PC-3 (cell line): ENCODE measurements at regions not wholly inside any gene's neighbourhood (a gene's known extent, or its start where the extent isn't known, plus 50 kb on each side); places are given as distances from the start of the nearest gene placed in this dataset.
A peak's percentile ranks its signal among the peaks of the same experiment; 100 is the strongest.

Source experiments
- ATAC-seq: fragments of 200-7000 bp; cut with Tn5 transposase; 2 replicates; pipeline ENCODE4 v1.9.1; 2020; ENCODE audit warnings: mild to moderate bottlenecking, moderate library complexity
- BruUV-seq: library from RNA; stranded (reverse); fragments of 400-500 nt; replicated peaks from 2 replicates; lab custom pipeline; 2021; lab: Mats Ljungman, UMichigan
- CTCF ChIA-PET: fragments of 300-600 bp; sonication (Branson Sonifier 250); formaldehyde crosslinking; loops from one replicate; lab custom pipeline; 2022; ENCODE audit warnings: antibody characterized with exemption; lab: Charles Lee
- POLR2A ChIA-PET: fragments of 300-600 bp; sonication (Branson Sonifier 250); formaldehyde crosslinking; loops from one replicate; lab custom pipeline; 2022; ENCODE audit warnings: antibody characterized with exemption; ENCODE audit not compliant: unreplicated experiment; lab: Charles Lee
- DNase-seq: peaks from one replicate; pipeline ENCODE4 v3.0.0-alpha.2; 2015
- H2AFZ ChIP-seq: fragments of 300-600 bp; sonication (generic); 2 replicates; pipeline ENCODE4 v1.6.0; 2016; ENCODE audit warnings: antibody characterized with exemption, low read length
- H3F3A ChIP-seq: fragments of 300-600 bp; sonication (generic); one replicate; pipeline ENCODE4 v1.6.0; 2017; ENCODE audit warnings: antibody characterized with exemption, low read length, control low read depth, mild to moderate bottlenecking; ENCODE audit not compliant: unreplicated experiment
- H3K27ac ChIP-seq: fragments of 300-600 bp; sonication (generic); 2 replicates; pipeline ENCODE4 v1.5.1; 2016; ENCODE audit warnings: mild to moderate bottlenecking, low read length
- H3K27me3 ChIP-seq: fragments of 300-600 bp; sonication (generic); 2 replicates; pipeline ENCODE4 v1.6.1; 2016; ENCODE audit warnings: low read length, mixed read lengths
- H3K36me3 ChIP-seq: fragments of 300-600 bp; sonication (generic); 2 replicates; pipeline ENCODE4 v1.6.1; 2016; ENCODE audit warnings: low read depth, mixed run types, low read length, mixed read lengths
- H3K4me1 ChIP-seq: fragments of 300-600 bp; sonication (generic); 2 replicates; pipeline ENCODE4 v1.5.1; 2016; ENCODE audit warnings: low read length; ENCODE audit not compliant: insufficient read depth
- H3K4me2 ChIP-seq: fragments of 300-600 bp; sonication (generic); 2 replicates; pipeline ENCODE4 v1.6.0; 2016; ENCODE audit warnings: low read length
- H3K4me3 ChIP-seq: fragments of 300-600 bp; sonication (generic); 2 replicates; pipeline ENCODE4 v1.5.1; 2016; ENCODE audit warnings: mild to moderate bottlenecking, low read length, mixed read lengths
- H3K79me2 ChIP-seq: fragments of 300-600 bp; sonication (generic); 2 replicates; pipeline ENCODE4 v1.6.1; 2017; ENCODE audit warnings: low read length, mixed read lengths
- H3K9ac ChIP-seq: fragments of 300-600 bp; sonication (generic); 2 replicates; pipeline ENCODE4 v1.6.0; 2016; ENCODE audit warnings: mild to moderate bottlenecking, low read length
- H3K9me2 ChIP-seq: fragments of 300-600 bp; sonication (generic); replicated peaks from 2 replicates; pipeline ENCODE4 v1.6.1; 2016; ENCODE audit warnings: mixed run types, low read length, mixed read lengths
- H3K9me3 ChIP-seq: fragments of 300-600 bp; sonication (generic); 2 replicates; pipeline ENCODE4 v1.6.1; 2016; ENCODE audit warnings: low read length, mixed read lengths
- H4K20me1 ChIP-seq: fragments of 300-600 bp; sonication (generic); 2 replicates; pipeline ENCODE4 v1.6.1; 2016; ENCODE audit warnings: low read length, mixed read lengths
- CTCF ChIP-seq: fragments of 300-600 bp; sonication (generic); conservative IDR thresholded peaks from 2 replicates; pipeline ENCODE4 v1.5.1; 2017; ENCODE audit warnings: antibody characterized with exemption, low read depth, mild to moderate bottlenecking, low read length
- EZH2 ChIP-seq: fragments of 300-600 bp; sonication (generic); IDR thresholded peaks from one replicate; pipeline ENCODE4 v1.6.1; 2017; ENCODE audit warnings: antibody characterized with exemption, mild to moderate bottlenecking, low read length; ENCODE audit not compliant: unreplicated experiment
- EZH2phosphoT487 ChIP-seq: fragments of 300-600 bp; sonication (generic); IDR thresholded peaks from 2 replicates; pipeline ENCODE4 v1.6.1; 2018; ENCODE audit warnings: mild to moderate bottlenecking, antibody characterized with exemption, low read length, borderline replicate concordance
- intact Hi-C: fragments of 100-400 bp; cut with micrococcal nuclease; formaldehyde crosslinking; loops from 2 replicates; pipeline ENCODE4 v1.9.0; 2023

GRCh38 chr20:11145616-11146015, 471.8 kb upstream of the JAG1 start:
- Histone ChIP-seq H3F3A (no peaks in the 10 kb centered on the region), H3K4me3 (no peak overlapping the region), H3K79me2 (no peaks in the 10 kb centered on the region), H3K4me1 (peaks cover 6% of the 10 kb centered on the region), H4K20me1 (no peaks in the 10 kb centered on the region), H3K4me2 (no peak overlapping the region), H3K9me3 (no peaks in the 10 kb centered on the region), H3K27ac (no peak overlapping the region), H2AFZ (no peak overlapping the region), H3K9ac (no peak overlapping the region), H3K36me3 (no peaks in the 10 kb centered on the region), H3K27me3 (no peaks in the 10 kb centered on the region), H3K9me2 (no peaks in the 10 kb centered on the region; the same call in 1 of the 2 replicates)
- TF ChIP-seq CTCF: no peak
- TF ChIP-seq EZH2phosphoT487: no peak
- no peak for TF ChIP-seq EZH2
- no TSS peak for BruUV-seq
- DNase-seq (no peak), ATAC-seq (no peak)
- POLR2A ChIA-PET: no interaction called here
- intact Hi-C loops: no loop called here
- CTCF ChIA-PET: interaction anchor here (0.5 kb wide), 1 partner anchor 122 kb away, joined by 4 read pairs; no protein-coding TSS in a partner anchor

GRCh38 chr20:11153819-11154218, 480.0 kb upstream of the JAG1 start:
- POLR2A ChIA-PET: no interaction called here
- TF ChIP-seq EZH2: no peak
- TF ChIP-seq EZH2phosphoT487: no peak
- no peak for TF ChIP-seq CTCF
- CTCF ChIA-PET: interaction anchor here (0.7 kb wide), 1 partner anchor 11 kb away, joined by 3 read pairs; no protein-coding TSS in a partner anchor
- H3K27me3 ChIP-seq: no peaks in the 10 kb centered on the region
- no peaks in the 10 kb centered on the region for H3K9me2 ChIP-seq
- H3K9me3 ChIP-seq: no peaks in the 10 kb centered on the region
- no peaks in the 10 kb centered on the region for H4K20me1 ChIP-seq
- H3K4me1 ChIP-seq: peaks cover 49% of the 10 kb centered on the region
- H3K36me3 ChIP-seq: no peaks in the 10 kb centered on the region
- no peak overlapping the region for H3K9ac ChIP-seq
- intact Hi-C loops: loop anchor here (2.0 to 10.0 kb wide), 7 partner anchors 55 to 479 kb away; no protein-coding TSS in a partner anchor
- H2AFZ ChIP-seq: no peak overlapping the region
- no TSS peak for BruUV-seq
- peak overlapping the region; percentile 63 for H3K27ac ChIP-seq
- peak overlapping the region; percentile 48 for H3K4me2 ChIP-seq
- peak; percentile 82 for DNase-seq
- no peak overlapping the region for H3K4me3 ChIP-seq
- no peaks in the 10 kb centered on the region for H3K79me2 ChIP-seq
- peak; percentile 70 for ATAC-seq
- H3F3A ChIP-seq: peaks cover 6% of the 10 kb centered on the region

- ChIA-PET CTCF (no interaction called here), POLR2A (no interaction called here)
Measured at GRCh38 chr20:11155156-11155756, 481.5 kb upstream of the JAG1 start.

More at GRCh38 chr20:11155156-11155756, 481.5 kb upstream of the JAG1 start:
- H3K4me2 ChIP-seq: 0 out of 2 replicates have a peak overlapping the region, but pooled peaks have one; percentile 9
- no peak overlapping the region for H3K4me3 ChIP-seq
- no TSS peak for BruUV-seq
- TF ChIP-seq CTCF (no peak), EZH2 (no peak), EZH2phosphoT487 (no peak)
- H4K20me1 ChIP-seq: no peaks in the 10 kb centered on the region
- intact Hi-C loops: loop anchor here (1.0 to 10.0 kb wide), 9 partner anchors 24 to 480 kb away; no protein-coding TSS in a partner anchor
- peaks cover 6% of the 10 kb centered on the region for H3F3A ChIP-seq
- H3K9ac ChIP-seq: no peak overlapping the region
- DNase-seq (peak; percentile 74), ATAC-seq (peak; percentile 51)
- no peaks in the 10 kb centered on the region for H3K9me3 ChIP-seq
- H3K27ac ChIP-seq: peak overlapping the region; percentile 63
- no peaks in the 10 kb centered on the region for H3K9me2 ChIP-seq
- no peak overlapping the region for H2AFZ ChIP-seq
- no peaks in the 10 kb centered on the region for H3K27me3 ChIP-seq
- no peaks in the 10 kb centered on the region for H3K79me2 ChIP-seq
- H3K4me1 ChIP-seq: peaks cover 51% of the 10 kb centered on the region
- H3K36me3 ChIP-seq: no peaks in the 10 kb centered on the region
